ENCODE measurements at regions not wholly inside any gene's neighbourhood (a gene's known extent, or its start where the extent isn't known, plus 50 kb on each side); places are given as distances from the start of the nearest gene placed in this dataset.

DNA sequence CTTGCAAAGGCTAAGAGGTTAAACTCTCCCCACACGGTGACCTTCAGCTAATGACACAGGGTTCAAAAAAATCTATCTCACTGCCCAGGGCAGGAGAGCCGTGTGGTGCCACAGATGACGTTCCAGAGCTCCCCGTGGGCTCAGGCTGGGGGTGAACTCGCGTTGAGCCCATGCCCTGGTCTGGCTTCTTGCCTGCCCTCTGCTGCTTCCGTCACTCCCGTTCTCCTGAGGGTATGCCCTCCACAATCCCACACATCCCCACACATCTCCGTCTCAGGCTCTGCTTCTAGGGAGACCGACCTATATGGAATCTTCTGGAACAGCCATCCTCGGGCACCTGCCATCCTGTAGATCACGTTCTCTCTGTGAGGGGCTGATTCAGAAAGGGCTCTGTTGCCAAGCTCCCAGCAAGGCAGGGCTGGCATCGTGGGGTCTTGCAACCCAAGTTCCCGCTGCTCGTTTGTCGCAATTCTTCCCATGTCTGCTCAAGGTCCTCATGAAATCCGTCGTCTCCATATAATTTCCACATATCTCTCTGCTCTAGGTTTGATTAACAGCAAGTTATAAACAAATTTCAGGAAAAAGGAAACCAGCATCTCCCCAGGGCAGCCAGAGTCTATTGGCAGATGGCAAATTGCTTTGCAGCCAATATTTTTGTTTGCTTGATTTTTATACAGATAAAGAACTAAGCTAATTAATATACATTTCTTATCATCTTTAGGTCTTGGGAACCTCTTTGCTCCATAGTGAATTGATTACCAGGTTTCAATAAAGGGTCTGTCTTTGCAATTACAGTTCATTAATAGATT lies 278.2 kb downstream of the PTPRU start (continued):
- TF ChIP-seq YY1 (IDR thresholded peaks at IDR 0.05; ENCODE audit: extremely low read depth, insufficient replicate concordance, low read depth, low read length) = no peak
- TF ChIP-seq POLR2AphosphoS5 (IDR thresholded peaks at IDR 0.05; ENCODE audit: low read depth, low read length) = no peak
- TF ChIP-seq EGR1 (IDR thresholded peaks at IDR 0.05; ENCODE audit: low read depth) = no peak
- no peak for TF ChIP-seq ELF1 (IDR thresholded peaks at IDR 0.05; ENCODE audit: borderline replicate concordance, low read depth)

DNA sequence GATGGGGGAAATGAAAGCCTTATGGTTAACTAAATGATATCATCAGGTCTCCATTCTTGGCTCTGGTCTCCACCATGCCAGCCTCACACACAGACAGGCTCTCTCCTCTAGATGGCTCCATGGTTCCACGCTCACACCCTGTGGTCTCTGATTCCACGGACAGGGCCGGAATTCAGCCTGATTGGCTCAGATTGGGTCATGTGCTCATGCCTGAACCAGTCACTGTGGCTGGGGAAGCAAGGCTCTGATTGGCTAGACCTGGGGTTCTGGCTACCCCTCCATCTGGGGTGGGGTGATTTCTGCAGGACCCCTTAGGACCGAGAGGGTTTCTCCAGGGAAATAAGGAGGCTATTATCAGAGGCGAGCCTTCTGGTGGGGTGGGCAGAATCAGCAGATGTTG lies 277.0 kb downstream of the PTPRU start:
- H3K9me3 ChIP-seq (ENCODE audit: control insufficient read depth in 1 of 2, insufficient read depth in 1 of 2, low read depth in 1 of 2, low read length in 2 of 2) = no peaks in the 10 kb centered on the region
- POLR2A ChIA-PET = no interaction called here
- H3K4me1 ChIP-seq (ENCODE audit: control insufficient read depth in 1 of 2, insufficient read depth in 2 of 2, low read length in 2 of 2) = no peaks in the 10 kb centered on the region
- H4K20me1 ChIP-seq (ENCODE audit: insufficient read depth) = no peaks in the 10 kb centered on the region
- CTCF ChIA-PET = interaction anchor here (1.2 to 1.8 kb wide), 3 partner anchors 335 to 598 kb away, joined by 3 to 6 read pairs (median 4); no protein-coding TSS in a partner anchor
- ATAC-seq = peak; percentile 100
- no peak overlapping the region for H3K4me2 ChIP-seq (ENCODE audit: low read length)
- peaks cover 25% of the 10 kb centered on the region for H3K27me3 ChIP-seq (ENCODE audit: insufficient read depth, low read length)
- intact Hi-C loops (cut with micrococcal nuclease) = loop anchor here (1.0 to 5.0 kb wide), 7 partner anchors 185 to 1195 kb away; partner anchors contain the start of gene PTPRU
- no peak overlapping the region for H3K27ac ChIP-seq (ENCODE audit: low read depth, low read length)
- no peak overlapping the region for H3K9ac ChIP-seq (ENCODE audit: low read length)
- peak; percentile 84 for DNase-seq (ENCODE audit: low read depth, low spot score)
- H3K79me2 ChIP-seq (ENCODE audit: insufficient read depth, low read length) = no peaks in the 10 kb centered on the region
- H3K4me3 ChIP-seq (replicated peaks in 1 of 2; ENCODE audit: low read depth in 1 of 2, low read length in 2 of 2) = no peak overlapping the region
- BruUV-seq (replicated peaks) = no TSS peak
- H2AFZ ChIP-seq (ENCODE audit: low read depth, low read length, poor library complexity, severe bottlenecking) = peak overlapping the region; percentile 31
- H3K36me3 ChIP-seq (ENCODE audit: control insufficient read depth in 1 of 2, insufficient read depth in 2 of 2, low read length in 2 of 2) = no peaks in the 10 kb centered on the region
- H3K9me2 ChIP-seq (ENCODE audit: insufficient read depth) = no peaks in the 10 kb centered on the region
- RAD21 ChIA-PET (ENCODE audit: low non-redundant PET in 1 of 2, low total read pairs in 2 of 2, uncharacterized antibody in 2 of 2, unreplicated experiment in 2 of 2) = no interaction called here
- no peak for TF ChIP-seq SIN3A (IDR thresholded peaks at IDR 0.05; ENCODE audit: low read depth)
- TF ChIP-seq EZH2 (IDR thresholded peaks at IDR 0.05) = no peak
- no peak for TF ChIP-seq POLR2A (IDR thresholded peaks at IDR 0.05; ENCODE audit: borderline replicate concordance, extremely low read depth, insufficient read depth, insufficient read length)
- no peak for TF ChIP-seq FOSL1 (IDR thresholded peaks at IDR 0.05; ENCODE audit: low read depth)
- no peak for TF ChIP-seq EZH2phosphoT487 (IDR thresholded peaks at IDR 0.05; ENCODE audit: borderline replicate concordance)
- peak; percentile 99 for TF ChIP-seq RAD21 (IDR thresholded peaks at IDR 0.05; ENCODE audit: low read depth)
- no peak for TF ChIP-seq YY1 (IDR thresholded peaks at IDR 0.05; ENCODE audit: extremely low read depth, insufficient replicate concordance, low read depth, low read length)
- peak; percentile 80 to 89 (median 82) for TF ChIP-seq CTCF (IDR thresholded peaks at IDR 0.05 in 2 of 3, conservative IDR thresholded peaks at IDR 0.05 in 1 of 3; ENCODE audit: borderline replicate concordance in 1 of 3, insufficient read depth in 1 of 3, low read depth in 2 of 3, low read length in 2 of 3)
- TF ChIP-seq, protein P1, sequence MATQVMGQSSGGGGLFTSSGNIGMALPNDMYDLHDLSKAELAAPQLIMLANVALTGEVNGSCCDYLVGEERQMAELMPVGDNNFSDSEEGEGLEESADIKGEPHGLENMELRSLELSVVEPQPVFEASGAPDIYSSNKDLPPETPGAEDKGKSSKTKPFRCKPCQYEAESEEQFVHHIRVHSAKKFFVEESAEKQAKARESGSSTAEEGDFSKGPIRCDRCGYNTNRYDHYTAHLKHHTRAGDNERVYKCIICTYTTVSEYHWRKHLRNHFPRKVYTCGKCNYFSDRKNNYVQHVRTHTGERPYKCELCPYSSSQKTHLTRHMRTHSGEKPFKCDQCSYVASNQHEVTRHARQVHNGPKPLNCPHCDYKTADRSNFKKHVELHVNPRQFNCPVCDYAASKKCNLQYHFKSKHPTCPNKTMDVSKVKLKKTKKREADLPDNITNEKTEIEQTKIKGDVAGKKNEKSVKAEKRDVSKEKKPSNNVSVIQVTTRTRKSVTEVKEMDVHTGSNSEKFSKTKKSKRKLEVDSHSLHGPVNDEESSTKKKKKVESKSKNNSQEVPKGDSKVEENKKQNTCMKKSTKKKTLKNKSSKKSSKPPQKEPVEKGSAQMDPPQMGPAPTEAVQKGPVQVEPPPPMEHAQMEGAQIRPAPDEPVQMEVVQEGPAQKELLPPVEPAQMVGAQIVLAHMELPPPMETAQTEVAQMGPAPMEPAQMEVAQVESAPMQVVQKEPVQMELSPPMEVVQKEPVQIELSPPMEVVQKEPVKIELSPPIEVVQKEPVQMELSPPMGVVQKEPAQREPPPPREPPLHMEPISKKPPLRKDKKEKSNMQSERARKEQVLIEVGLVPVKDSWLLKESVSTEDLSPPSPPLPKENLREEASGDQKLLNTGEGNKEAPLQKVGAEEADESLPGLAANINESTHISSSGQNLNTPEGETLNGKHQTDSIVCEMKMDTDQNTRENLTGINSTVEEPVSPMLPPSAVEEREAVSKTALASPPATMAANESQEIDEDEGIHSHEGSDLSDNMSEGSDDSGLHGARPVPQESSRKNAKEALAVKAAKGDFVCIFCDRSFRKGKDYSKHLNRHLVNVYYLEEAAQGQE (IDR thresholded peaks at IDR 0.05; ENCODE audit: low read depth) = no peak
- no peak for TF ChIP-seq EGR1 (IDR thresholded peaks at IDR 0.05; ENCODE audit: low read depth)
- no peak for TF ChIP-seq SRF (IDR thresholded peaks at IDR 0.05; ENCODE audit: low read depth)
- TF ChIP-seq ZNF274 (IDR thresholded peaks at IDR 0.05; ENCODE audit: low read depth, low read length) = no peak
- no peak for TF ChIP-seq POLR2AphosphoS5 (IDR thresholded peaks at IDR 0.05; ENCODE audit: low read depth, low read length)
- TF ChIP-seq, protein P2, sequence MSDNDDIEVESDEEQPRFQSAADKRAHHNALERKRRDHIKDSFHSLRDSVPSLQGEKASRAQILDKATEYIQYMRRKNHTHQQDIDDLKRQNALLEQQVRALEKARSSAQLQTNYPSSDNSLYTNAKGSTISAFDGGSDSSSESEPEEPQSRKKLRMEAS (IDR thresholded peaks at IDR 0.05) = no peak
- no peak for TF ChIP-seq CEBPB (IDR thresholded peaks at IDR 0.05; ENCODE audit: low read depth)
- TF ChIP-seq JUND (IDR thresholded peaks at IDR 0.05) = no peak
- no peak for TF ChIP-seq TCF7L2 (IDR thresholded peaks at IDR 0.05; ENCODE audit: borderline replicate concordance, extremely low read depth, insufficient read depth, insufficient read length)

Measured in HCT116 (cell line).